GM23338 (cell line): ENCODE measurements at regions not wholly inside any gene's neighbourhood (a gene's known extent, or its start where the extent isn't known, plus 50 kb on each side); places are given as distances from the start of the nearest gene placed in this dataset.

Experiments used
- ATAC-seq: fragments of 200-7000 bp; cut with Tn5 transposase; 3 replicates; pipeline ENCODE4 v1.9.1; 2020
- DNase-seq: peaks from one replicate; pipeline ENCODE4 v3.0.0-alpha.2; 2015; ENCODE audit warnings: low spot score
- H2AFZ ChIP-seq: fragments of 200-600 bp; sonication (generic); 2 replicates; pipeline ENCODE4 v1.8.0; 2016; ENCODE audit warnings: antibody characterized with exemption, mild to moderate bottlenecking, moderate library complexity
- H3F3A ChIP-seq: fragments of 200-600 bp; sonication (generic); replicated peaks from 2 replicates; pipeline ENCODE4 v1.8.0; 2017; ENCODE audit warnings: antibody characterized with exemption, mixed run types, low read depth
- H3K27ac ChIP-seq: fragments of 200-600 bp; sonication (generic); 2 replicates; pipeline ENCODE4 v1.6.1; 2016; ENCODE audit warnings: low read depth
- H3K27me3 ChIP-seq: fragments of 200-600 bp; sonication (generic); 2 replicates; pipeline ENCODE4 v1.8.0; 2016; ENCODE audit warnings: mild to moderate bottlenecking, mixed run types, moderate library complexity; ENCODE audit not compliant: insufficient read depth
- H3K36me3 ChIP-seq: fragments of 200-600 bp; sonication (generic); 2 replicates; pipeline ENCODE4 v1.8.0; 2016; ENCODE audit warnings: mild to moderate bottlenecking; ENCODE audit not compliant: insufficient read depth
- H3K4me1 ChIP-seq: fragments of 200-600 bp; sonication (generic); 2 replicates; pipeline ENCODE4 v1.8.0; 2016; ENCODE audit warnings: mild to moderate bottlenecking, moderate library complexity; ENCODE audit not compliant: insufficient read depth
- H3K4me2 ChIP-seq: fragments of 200-600 bp; sonication (generic); 2 replicates; pipeline ENCODE4 v1.7.1; 2017; ENCODE audit warnings: mixed run types
- H3K4me3 ChIP-seq: fragments of 200-600 bp; sonication (generic); 2 replicates; pipeline ENCODE4 v1.6.1; 2016; ENCODE audit warnings: mixed run types
- H3K79me2 ChIP-seq: fragments of 200-600 bp; sonication (generic); replicated peaks from 2 replicates; pipeline ENCODE4 v1.8.0; 2017; ENCODE audit warnings: mild to moderate bottlenecking; ENCODE audit not compliant: insufficient read depth
- H3K9me2 ChIP-seq: fragments of 200-600 bp; sonication (generic); 2 replicates; pipeline ENCODE4 v1.8.0; 2017; ENCODE audit not compliant: insufficient read depth
- H4K20me1 ChIP-seq: fragments of 200-600 bp; sonication (generic); replicated peaks from 2 replicates; pipeline ENCODE4 v1.8.0; 2017; ENCODE audit warnings: mild to moderate bottlenecking; ENCODE audit not compliant: insufficient read depth
- H3K27ac Mint-ChIP-seq: 2 replicates; pipeline ENCODE4 v1.8.0; 2020; ENCODE audit warnings: inconsistent platforms, mild to moderate bottlenecking, moderate library complexity, mixed read lengths
- H3K27me3 Mint-ChIP-seq: 3 replicates; pipeline ENCODE4 v1.8.0; 2022; ENCODE audit warnings: low read depth, mild to moderate bottlenecking, moderate library complexity, mixed read lengths, inconsistent platforms; ENCODE audit not compliant: insufficient read depth, poor library complexity
- H3K36me3 Mint-ChIP-seq: 3 replicates; pipeline ENCODE4 v1.8.0; 2021; ENCODE audit warnings: low read depth, mild to moderate bottlenecking, inconsistent platforms, moderate library complexity, mixed read lengths
- H3K4me1 Mint-ChIP-seq: 3 replicates; pipeline ENCODE4 v1.8.0; 2020; ENCODE audit warnings: mild to moderate bottlenecking, inconsistent platforms, mixed read lengths
- H3K4me3 Mint-ChIP-seq: 3 replicates; pipeline ENCODE4 v1.8.0; 2021; ENCODE audit warnings: moderate library complexity, mild to moderate bottlenecking, inconsistent platforms, mixed read lengths
- H3K9me3 Mint-ChIP-seq: 3 replicates; pipeline ENCODE4 v1.8.0; 2020; ENCODE audit warnings: moderate library complexity, mild to moderate bottlenecking, inconsistent platforms, mixed read lengths
- CTCF ChIP-seq, 2 experiments: fragments of 200-600 bp in 1 of 2; sonication (generic) in 1 of 2; conservative IDR thresholded peaks; 2 replicates each; pipeline versions ENCODE4 v1.5.1 to v1.6.1; 2016 to 2017; ENCODE audit warnings: antibody characterized with exemption in 2 of 2, low read depth in 2 of 2, mild to moderate bottlenecking in 2 of 2, moderate library complexity in 1 of 2
- ETS1 ChIP-seq: IDR thresholded peaks from 2 replicates; pipeline ENCODE4 v1.6.1; 2016; ENCODE audit warnings: antibody characterized with exemption
- EZH2 ChIP-seq: fragments of 200-600 bp; sonication (generic); IDR thresholded peaks from one replicate; pipeline ENCODE4 v1.8.0; 2017; ENCODE audit warnings: antibody characterized with exemption, mild to moderate bottlenecking, low read depth; ENCODE audit not compliant: unreplicated experiment
- EZH2phosphoT487 ChIP-seq: fragments of 200-600 bp; sonication (generic); IDR thresholded peaks from one replicate; pipeline ENCODE4 v1.8.1; 2018; ENCODE audit warnings: antibody characterized with exemption; ENCODE audit not compliant: unreplicated experiment
- NANOG ChIP-seq: IDR thresholded peaks from 2 replicates; pipeline ENCODE4 v1.6.1; 2016; ENCODE audit warnings: antibody characterized with exemption, borderline replicate concordance
- REST ChIP-seq: IDR thresholded peaks from one replicate; pipeline ENCODE4 v1.6.1; 2018; ENCODE audit warnings: antibody characterized with exemption; ENCODE audit not compliant: unreplicated experiment
- STAT1 ChIP-seq: IDR thresholded peaks from one replicate; pipeline ENCODE4 v1.6.1; 2016; ENCODE audit warnings: antibody characterized with exemption; ENCODE audit not compliant: unreplicated experiment
- ZNF114 ChIP-seq: fragments of 250-450 bp; sonication (Bioruptor Pico); IDR thresholded peaks from 2 replicates; pipeline ENCODE4 v1.5.0; 2020; ENCODE audit warnings: mild to moderate bottlenecking, moderate library complexity
- ZNF331 ChIP-seq: fragments of 250-450 bp; sonication (Bioruptor Pico); IDR thresholded peaks from 2 replicates; pipeline ENCODE4 v1.5.0; 2020; ENCODE audit warnings: low read depth, mild to moderate bottlenecking, moderate library complexity
- ZNF462 ChIP-seq: fragments of 250-450 bp; sonication (Bioruptor Pico); IDR thresholded peaks from 2 replicates; pipeline ENCODE4 v1.5.0; 2020; ENCODE audit warnings: mild to moderate bottlenecking, moderate library complexity

GRCh38 chr5:40381676-40382363 lies 297.9 kb upstream of the PTGER4 start:
- H3K4me1 ChIP-seq = peaks cover 12% of the 10 kb centered on the region; the same call in 1 of the 2 replicates
- no peak overlapping the region for H3K4me3 ChIP-seq
- Mint-ChIP-seq H3K4me3 (no peak overlapping the region), H3K9me3 (no peaks in the 10 kb centered on the region), H3K27ac (no peak overlapping the region), H3K4me1 (peaks cover 17% of the 10 kb centered on the region; the same call in 2 of the 3 replicates), H3K36me3 (no peaks in the 10 kb centered on the region), H3K27me3 (no peaks in the 10 kb centered on the region)
- no peak for ATAC-seq
- no peaks in the 10 kb centered on the region for H3K9me2 ChIP-seq
- no peaks in the 10 kb centered on the region for H3F3A ChIP-seq
- H2AFZ ChIP-seq = no peak overlapping the region
- H3K36me3 ChIP-seq = no peaks in the 10 kb centered on the region
- no peak overlapping the region for H3K4me2 ChIP-seq
- no peaks in the 10 kb centered on the region for H4K20me1 ChIP-seq
- DNase-seq = no peak
- H3K27me3 ChIP-seq = no peaks in the 10 kb centered on the region
- TF ChIP-seq REST (no peak), CTCF (conservative IDR thresholded peaks at IDR 0.05; ENCODE audit: low read depth in 2 of 2) (no peak), EZH2 (no peak), ZNF331 (CRISPR knock-in tag) (no peak), EZH2phosphoT487 (no peak), ETS1 (no peak), NANOG (no peak), ZNF462 (CRISPR knock-in tag) (no peak), ZNF114 (CRISPR knock-in tag) (no peak), STAT1 (no peak)
- H3K79me2 ChIP-seq = no peaks in the 10 kb centered on the region
- H3K27ac ChIP-seq = no peak overlapping the region
